SJCRH30 (cell line): ENCODE measurements at regions not wholly inside any gene's neighbourhood (a gene's known extent, or its start where the extent isn't known, plus 50 kb on each side); places are given as distances from the start of the nearest gene placed in this dataset.

Source experiments
- DNase-seq, 2 experiments: peaks; one replicate each; pipeline ENCODE4 v3.0.0-alpha.2; 2015 to 2020
- H3K27ac ChIP-seq: fragments of 250-450 bp; sonication (Bioruptor Pico); 2 replicates; pipeline ENCODE4 v1.5.1; 2020; ENCODE audit warnings: mild to moderate bottlenecking, moderate library complexity
- H3K27me3 ChIP-seq: fragments of 250-450 bp; sonication (Bioruptor Pico); 2 replicates; pipeline ENCODE4 v1.5.1; 2020; ENCODE audit warnings: mild to moderate bottlenecking, moderate library complexity
- H3K36me3 ChIP-seq: fragments of 250-450 bp; sonication (Bioruptor Pico); 2 replicates; pipeline ENCODE4 v1.5.1; 2020; ENCODE audit warnings: mild to moderate bottlenecking, moderate library complexity
- H3K4me1 ChIP-seq: fragments of 250-450 bp; sonication (Bioruptor Pico); 2 replicates; pipeline ENCODE4 v1.5.1; 2020; ENCODE audit warnings: mild to moderate bottlenecking, moderate library complexity
- H3K4me3 ChIP-seq: fragments of 250-450 bp; sonication (Bioruptor Pico); 2 replicates; pipeline ENCODE4 v1.5.1; 2020; ENCODE audit warnings: mild to moderate bottlenecking, moderate library complexity
- H3K9me3 ChIP-seq: fragments of 250-450 bp; sonication (Bioruptor Pico); replicated peaks from 2 replicates; pipeline ENCODE4 v1.5.1; 2020; ENCODE audit warnings: mild to moderate bottlenecking, moderate library complexity

DNA sequence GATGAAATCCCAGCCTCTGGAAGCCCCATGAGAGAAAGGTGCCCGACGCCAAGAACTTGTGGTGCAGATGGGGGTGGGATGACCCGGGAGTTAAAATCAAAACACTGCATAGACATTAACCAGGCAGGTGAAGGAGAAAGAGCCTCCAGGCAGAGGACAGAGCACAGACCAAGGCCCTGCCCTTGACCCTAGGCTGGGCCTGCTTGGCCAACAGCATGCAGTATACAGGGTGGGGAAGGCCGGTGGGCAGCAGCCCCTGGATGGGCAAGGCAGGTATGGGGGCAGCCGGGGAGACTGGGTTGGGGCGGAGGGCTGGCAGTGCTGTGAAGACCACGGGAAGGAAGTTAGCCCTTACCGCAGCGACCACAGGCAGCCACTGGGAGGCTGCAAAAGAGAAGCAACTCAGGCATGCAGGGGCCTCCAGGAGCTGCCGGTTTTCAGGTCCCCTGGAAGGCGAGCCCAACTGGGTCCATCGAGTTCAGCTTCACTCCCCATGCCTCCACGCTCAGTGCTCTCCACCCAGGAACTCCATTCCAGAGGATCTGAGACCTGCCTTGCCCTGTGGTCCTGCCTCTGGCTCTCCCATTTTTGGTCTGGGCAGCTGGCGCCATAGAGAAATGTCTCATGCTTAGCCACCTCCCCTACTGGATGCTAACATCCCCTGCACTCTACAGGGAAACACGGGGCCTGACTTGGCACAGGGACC, 81.2 kb downstream of the C16orf95 start:
- no peak for DNase-seq
- H3K27me3 ChIP-seq: no peaks in the 10 kb centered on the region
- no peaks in the 10 kb centered on the region for H3K36me3 ChIP-seq
- H3K27ac ChIP-seq: no peak overlapping the region
- no peaks in the 10 kb centered on the region for H3K4me1 ChIP-seq
- no peaks in the 10 kb centered on the region for H3K9me3 ChIP-seq
- H3K4me3 ChIP-seq: no peak overlapping the region

GRCh38 chr16:87236516-87237115, 80.6 kb downstream of the C16orf95 start:
- no peaks in the 10 kb centered on the region for H3K36me3 ChIP-seq
- H3K27me3 ChIP-seq: no peaks in the 10 kb centered on the region
- DNase-seq: no peak
- H3K27ac ChIP-seq: no peak overlapping the region
- no peaks in the 10 kb centered on the region for H3K9me3 ChIP-seq
- H3K4me1 ChIP-seq: no peaks in the 10 kb centered on the region
- no peak overlapping the region for H3K4me3 ChIP-seq

- Histone ChIP-seq H3K4me1 (no peaks in the 10 kb centered on the region), H3K4me3 (no peak overlapping the region), H3K27me3 (no peaks in the 10 kb centered on the region), H3K27ac (no peak overlapping the region), H3K36me3 (no peaks in the 10 kb centered on the region), H3K9me3 (no peaks in the 10 kb centered on the region)
- no peak for DNase-seq
These were observed 78.9 kb downstream of the C16orf95 start for GRCh38 chr16:87238361-87238715.

DNA sequence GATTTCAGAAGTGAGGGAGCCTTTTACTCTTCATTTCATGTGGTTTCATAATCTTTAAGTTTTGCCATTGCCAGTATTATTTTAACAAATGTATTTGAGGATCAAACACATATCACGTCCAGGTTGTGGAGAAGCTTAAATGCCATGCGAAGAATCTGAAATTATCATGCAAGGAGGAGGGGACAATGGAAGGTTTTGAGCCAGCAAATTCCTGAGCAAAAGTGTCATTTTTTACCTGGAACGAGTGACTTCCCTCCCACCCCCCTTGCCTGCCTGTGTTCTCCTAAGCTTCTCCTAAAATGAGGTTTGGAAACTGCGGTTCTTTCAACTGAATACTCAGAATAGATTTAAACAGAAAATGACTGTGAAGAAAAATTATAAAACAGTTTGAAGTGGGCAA, 77.6 kb downstream of the C16orf95 start:
- H3K9me3 ChIP-seq: no peaks in the 10 kb centered on the region
- H3K36me3 ChIP-seq: no peaks in the 10 kb centered on the region
- no peaks in the 10 kb centered on the region for H3K4me1 ChIP-seq
- no peak overlapping the region for H3K4me3 ChIP-seq
- H3K27ac ChIP-seq: no peak overlapping the region
- no peaks in the 10 kb centered on the region for H3K27me3 ChIP-seq
- DNase-seq: no peak

DNA sequence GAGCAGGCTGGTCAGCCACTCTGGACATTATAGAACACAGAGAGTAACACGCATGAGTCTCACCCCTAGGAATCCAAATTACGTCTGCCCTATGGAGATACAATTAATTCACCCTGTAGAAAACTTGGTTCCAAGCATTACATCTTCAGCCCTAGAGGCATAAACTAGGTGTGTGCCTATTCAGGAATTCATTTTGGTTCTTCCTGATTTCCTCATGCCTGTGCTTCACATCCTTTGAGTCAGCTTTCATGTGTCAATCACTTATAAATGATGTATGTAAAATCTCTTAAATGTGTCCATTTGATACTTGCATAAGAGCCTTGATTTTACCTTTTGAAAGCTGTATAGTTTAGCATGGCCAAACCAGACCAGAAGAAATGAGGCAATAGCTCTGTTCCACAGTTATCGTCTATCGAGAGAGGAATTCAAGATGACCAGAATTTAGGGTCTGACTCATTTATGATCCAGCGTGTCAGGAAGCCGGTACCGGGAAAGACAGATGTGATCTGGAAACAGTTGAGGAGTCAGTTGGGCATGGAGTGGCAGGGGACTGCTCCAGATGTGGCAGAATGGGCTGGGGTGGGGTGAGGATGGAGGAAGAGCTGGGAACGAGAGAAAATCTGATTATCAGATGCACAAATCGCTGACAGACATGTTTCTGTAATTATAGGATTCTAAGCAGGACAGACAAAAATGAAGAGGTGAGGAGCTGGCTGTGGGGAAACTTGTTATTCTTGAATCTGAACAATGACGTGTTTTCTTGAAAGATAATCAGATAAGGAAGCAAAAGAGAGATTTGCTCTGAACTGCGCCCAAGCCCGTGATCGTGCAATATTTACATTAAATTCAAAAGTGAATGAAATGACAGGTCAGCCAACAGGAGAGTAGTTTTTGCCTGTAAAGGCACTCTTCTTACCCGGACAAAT, 76.7 kb downstream of the C16orf95 start:
- Histone ChIP-seq H3K9me3 (no peaks in the 10 kb centered on the region), H3K27me3 (no peaks in the 10 kb centered on the region), H3K4me1 (no peaks in the 10 kb centered on the region), H3K4me3 (no peak overlapping the region), H3K27ac (no peak overlapping the region), H3K36me3 (no peaks in the 10 kb centered on the region)
- no peak for DNase-seq

DNA sequence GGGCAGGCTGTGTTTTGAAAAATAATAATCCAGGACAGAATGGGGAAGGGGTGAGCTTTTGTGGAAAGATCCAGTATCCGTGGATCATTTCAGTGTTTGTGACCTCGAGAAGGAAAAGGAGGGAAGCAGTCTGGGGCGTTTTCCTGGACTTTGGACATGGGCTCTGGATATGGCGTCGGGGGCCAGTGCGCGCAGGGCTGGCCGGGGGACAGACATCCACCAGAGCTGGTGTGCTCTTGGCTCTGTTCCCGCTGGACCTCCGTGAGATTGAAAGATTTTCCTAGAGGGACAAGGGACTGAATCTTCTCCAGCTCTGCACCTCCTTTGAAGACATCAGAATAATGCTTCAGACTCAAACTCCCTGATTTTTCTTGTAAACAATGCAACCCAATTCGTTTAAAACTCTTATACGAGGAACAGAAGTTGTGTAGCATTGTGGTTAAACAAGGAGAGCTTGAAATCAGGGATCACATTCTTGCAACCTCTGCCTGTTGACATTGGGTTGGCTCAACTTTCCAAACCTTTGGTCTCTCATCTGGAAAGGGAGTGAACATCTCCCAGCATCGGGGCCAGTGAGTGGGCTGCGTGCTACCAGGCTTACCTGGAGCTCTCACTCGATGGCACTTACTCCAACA, 75.9 kb downstream of the C16orf95 start:
- Histone ChIP-seq H3K9me3 (no peaks in the 10 kb centered on the region), H3K27ac (no peak overlapping the region), H3K4me1 (no peaks in the 10 kb centered on the region), H3K4me3 (no peak overlapping the region), H3K36me3 (no peaks in the 10 kb centered on the region), H3K27me3 (no peaks in the 10 kb centered on the region)
- DNase-seq: no peak

- DNase-seq: no peak
- Histone ChIP-seq H3K27me3 (no peaks in the 10 kb centered on the region), H3K9me3 (no peaks in the 10 kb centered on the region), H3K4me3 (no peak overlapping the region), H3K36me3 (no peaks in the 10 kb centered on the region), H3K4me1 (no peaks in the 10 kb centered on the region), H3K27ac (no peak overlapping the region)
These were observed 73.7 kb downstream of the C16orf95 start for GRCh38 chr16:87243478-87243877.

DNA sequence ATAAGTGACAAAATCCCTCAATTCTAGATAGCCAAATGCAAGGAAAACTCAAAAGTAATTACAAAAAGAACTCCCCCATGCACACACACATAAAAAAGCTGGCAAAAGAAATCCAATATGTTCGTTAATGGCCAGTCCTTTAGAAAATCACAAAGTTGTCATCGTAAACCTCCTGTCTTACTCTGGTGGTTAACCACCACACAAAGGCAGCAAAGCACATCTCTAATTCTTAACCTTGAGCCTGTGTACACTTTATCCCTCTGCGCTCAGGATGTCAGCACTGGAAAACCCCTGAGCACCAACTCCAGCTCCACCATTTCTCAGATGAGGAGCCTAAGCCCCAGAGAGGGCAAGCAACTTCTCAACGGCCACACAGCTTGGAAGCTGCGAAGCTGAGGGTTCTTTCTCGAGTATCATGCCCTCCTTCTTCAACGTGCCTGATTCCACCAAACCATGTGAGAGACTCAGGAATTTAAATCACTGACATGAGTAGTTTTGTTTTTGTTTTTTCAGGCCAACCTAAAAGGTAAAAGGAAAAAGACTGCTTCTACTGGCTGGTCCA, 72.5 kb downstream of the C16orf95 start:
- Histone ChIP-seq H3K27me3 (no peaks in the 10 kb centered on the region), H3K4me3 (no peak overlapping the region), H3K36me3 (no peaks in the 10 kb centered on the region), H3K9me3 (no peaks in the 10 kb centered on the region), H3K27ac (no peak overlapping the region), H3K4me1 (no peaks in the 10 kb centered on the region)
- DNase-seq: no peak

GRCh38 chr16:87245511-87245910, 71.7 kb downstream of the C16orf95 start:
- Histone ChIP-seq H3K36me3 (no peaks in the 10 kb centered on the region), H3K27me3 (no peaks in the 10 kb centered on the region), H3K27ac (no peak overlapping the region), H3K4me1 (no peaks in the 10 kb centered on the region), H3K4me3 (no peak overlapping the region), H3K9me3 (no peaks in the 10 kb centered on the region)
- no peak for DNase-seq

- Histone ChIP-seq H3K27me3 (no peaks in the 10 kb centered on the region), H3K36me3 (no peaks in the 10 kb centered on the region), H3K4me1 (no peaks in the 10 kb centered on the region), H3K27ac (no peak overlapping the region), H3K4me3 (no peak overlapping the region), H3K9me3 (no peaks in the 10 kb centered on the region)
- no peak for DNase-seq
These were observed 70.7 kb downstream of the C16orf95 start for GRCh38 chr16:87246269-87247065.

GRCh38 chr16:87248714-87249113, 68.5 kb downstream of the C16orf95 start:
- Histone ChIP-seq H3K27me3 (no peaks in the 10 kb centered on the region), H3K36me3 (no peaks in the 10 kb centered on the region), H3K27ac (no peak overlapping the region), H3K4me3 (no peak overlapping the region), H3K4me1 (no peaks in the 10 kb centered on the region), H3K9me3 (no peaks in the 10 kb centered on the region)
- no peak for DNase-seq

DNA sequence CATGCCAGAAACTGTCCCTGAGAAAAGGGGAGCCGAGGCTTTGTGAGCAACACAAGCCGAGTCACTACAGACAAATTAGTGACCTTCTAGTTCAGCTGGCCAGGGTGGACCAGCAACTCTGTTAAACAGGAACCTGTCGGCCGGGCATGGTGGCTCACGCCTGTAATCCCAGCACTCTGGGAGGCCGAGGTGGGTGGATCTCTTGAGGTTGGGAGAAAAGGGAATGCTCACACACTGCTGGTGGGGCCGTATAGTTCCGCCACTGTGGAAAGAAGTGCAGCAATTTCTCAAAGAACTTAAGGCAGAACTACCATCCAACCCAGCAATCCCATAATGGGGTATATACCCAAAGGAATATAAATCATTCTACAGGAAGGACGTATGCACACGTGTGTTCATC, 67.8 kb downstream of the C16orf95 start:
- H3K9me3 ChIP-seq: no peaks in the 10 kb centered on the region
- no peak overlapping the region for H3K27ac ChIP-seq
- DNase-seq: no peak
- H3K4me1 ChIP-seq: no peaks in the 10 kb centered on the region
- no peak overlapping the region for H3K4me3 ChIP-seq
- no peaks in the 10 kb centered on the region for H3K27me3 ChIP-seq
- no peaks in the 10 kb centered on the region for H3K36me3 ChIP-seq

DNA sequence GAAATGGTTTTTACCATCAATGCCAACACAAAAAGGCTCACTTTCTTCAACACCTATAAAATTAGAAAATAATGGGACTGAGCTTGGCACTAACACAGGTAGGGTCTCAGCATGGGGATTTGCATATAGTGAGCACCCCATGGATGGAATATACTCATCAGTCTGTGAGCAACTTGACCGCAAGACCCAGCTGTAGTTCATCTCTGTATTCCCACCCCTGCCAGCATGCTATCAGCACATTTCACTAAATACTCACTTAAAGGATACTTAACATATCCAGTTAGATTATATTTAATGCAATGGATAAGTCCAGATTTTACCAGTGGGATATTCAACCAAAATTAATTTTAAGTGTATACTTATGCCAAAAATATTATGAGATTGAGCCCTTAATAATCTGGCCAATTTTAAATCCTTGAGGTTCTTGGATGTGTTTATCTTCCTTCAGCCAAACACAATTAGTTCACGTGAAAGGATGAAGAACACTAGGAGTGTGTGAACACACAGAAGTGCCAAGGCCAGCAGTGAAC, 66.7 kb downstream of the C16orf95 start:
- Histone ChIP-seq H3K4me1 (no peaks in the 10 kb centered on the region), H3K27me3 (no peaks in the 10 kb centered on the region), H3K4me3 (no peak overlapping the region), H3K9me3 (no peaks in the 10 kb centered on the region), H3K36me3 (no peaks in the 10 kb centered on the region), H3K27ac (no peak overlapping the region)
- no peak for DNase-seq
